Limb (tissue), 2 donors: ENCODE measurements at regions not wholly inside any gene's neighbourhood (a gene's known extent, or its start where the extent isn't known, plus 50 kb on each side); places are given as distances from the start of the nearest gene placed in this dataset.

Source experiments
- DNase-seq, 2 donors: peaks; one replicate each; pipeline ENCODE4 v3.0.0-alpha.2; 2016; ENCODE audit errors: extremely low spot score in 2 of 2

DNA sequence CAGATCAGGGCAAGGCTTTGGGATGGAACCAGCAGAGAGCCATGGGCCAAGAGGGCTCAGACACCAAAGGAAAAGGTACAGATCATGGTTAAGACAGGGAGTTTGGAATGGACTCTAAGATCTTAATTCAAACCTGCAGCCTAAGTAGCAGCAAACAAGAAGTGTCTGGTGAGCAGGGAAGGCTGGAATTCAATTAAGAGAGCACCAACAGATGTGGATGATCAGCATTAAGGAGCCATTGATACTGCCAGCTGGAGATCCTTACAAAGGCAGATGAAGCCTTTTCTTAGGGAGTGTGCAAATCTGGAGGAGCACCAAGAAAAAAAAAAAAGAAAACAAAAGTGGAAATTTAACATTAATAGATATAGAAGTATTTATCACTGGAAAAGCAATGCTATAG, 516.8 kb downstream of the RASEF start:
- no peak for DNase-seq

DNA sequence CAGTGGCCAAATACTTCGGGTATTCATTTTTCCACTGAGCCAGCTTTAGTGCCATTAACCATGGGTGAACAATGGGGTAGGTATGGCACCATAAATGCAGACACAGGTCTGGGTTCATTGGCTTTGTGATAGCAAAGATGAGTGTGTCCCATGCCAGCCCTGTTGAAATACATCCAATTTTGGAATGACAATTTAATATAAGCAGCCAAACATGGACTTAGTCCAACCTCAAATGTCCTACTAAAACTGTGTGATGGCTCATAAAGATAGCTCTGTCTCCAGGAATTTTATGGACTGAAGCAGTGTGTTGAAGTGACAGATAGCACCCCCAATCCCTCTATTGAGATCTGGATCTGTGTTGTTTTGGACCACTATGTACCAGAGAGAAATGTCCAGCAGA, 514.9 kb downstream of the RASEF start:
- no peak for DNase-seq

DNA sequence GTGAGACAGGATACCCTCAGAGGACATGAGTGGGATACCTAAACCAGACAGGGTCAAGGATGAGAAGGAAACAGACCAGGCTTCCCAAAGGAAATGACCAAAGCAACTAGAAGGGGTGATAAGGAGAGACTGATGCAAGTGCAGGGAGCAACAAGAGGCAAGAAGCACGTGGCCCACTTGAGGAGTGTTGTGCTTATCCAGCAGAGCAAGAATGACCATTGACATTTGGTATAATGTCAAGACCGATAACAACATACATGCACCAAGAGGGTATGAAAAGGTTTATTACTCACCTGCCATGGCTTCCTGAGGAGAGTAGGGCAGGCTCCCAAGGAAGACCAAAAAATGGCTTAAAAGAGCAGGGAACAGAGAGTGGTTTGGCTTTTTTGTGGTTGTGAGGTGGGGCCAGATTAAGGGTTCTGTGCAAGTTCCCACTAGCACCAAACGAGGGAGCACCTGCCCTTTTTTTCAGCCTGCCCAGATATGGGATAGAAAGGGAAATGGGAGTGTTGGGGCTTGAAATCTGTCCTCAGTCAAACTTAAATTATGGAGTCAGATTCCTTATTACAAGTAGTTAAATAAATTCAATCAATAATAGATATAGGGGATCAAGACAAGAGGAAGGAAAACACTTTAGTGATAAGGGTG, 513.6 kb downstream of the RASEF start:
- no peak for DNase-seq

DNA sequence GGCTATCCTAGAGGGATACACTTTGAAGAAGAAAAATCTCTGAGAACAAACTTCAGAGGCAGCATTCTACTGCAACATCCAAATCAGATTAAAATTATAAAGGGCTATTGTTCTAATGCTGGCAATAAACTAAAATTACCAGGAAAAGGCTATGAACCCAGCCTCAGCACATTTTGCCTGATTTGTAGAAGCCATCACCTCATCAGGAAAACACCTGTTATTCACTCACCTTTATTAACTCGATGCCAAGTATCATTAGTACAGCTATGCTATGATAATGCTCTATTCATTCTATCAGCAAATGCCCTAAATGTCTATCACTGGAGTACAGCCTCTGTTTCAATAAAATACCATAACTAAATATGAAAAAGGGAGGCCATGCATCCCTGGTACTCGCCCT, 510.2 kb downstream of the RASEF start:
- no peak for DNase-seq

DNA sequence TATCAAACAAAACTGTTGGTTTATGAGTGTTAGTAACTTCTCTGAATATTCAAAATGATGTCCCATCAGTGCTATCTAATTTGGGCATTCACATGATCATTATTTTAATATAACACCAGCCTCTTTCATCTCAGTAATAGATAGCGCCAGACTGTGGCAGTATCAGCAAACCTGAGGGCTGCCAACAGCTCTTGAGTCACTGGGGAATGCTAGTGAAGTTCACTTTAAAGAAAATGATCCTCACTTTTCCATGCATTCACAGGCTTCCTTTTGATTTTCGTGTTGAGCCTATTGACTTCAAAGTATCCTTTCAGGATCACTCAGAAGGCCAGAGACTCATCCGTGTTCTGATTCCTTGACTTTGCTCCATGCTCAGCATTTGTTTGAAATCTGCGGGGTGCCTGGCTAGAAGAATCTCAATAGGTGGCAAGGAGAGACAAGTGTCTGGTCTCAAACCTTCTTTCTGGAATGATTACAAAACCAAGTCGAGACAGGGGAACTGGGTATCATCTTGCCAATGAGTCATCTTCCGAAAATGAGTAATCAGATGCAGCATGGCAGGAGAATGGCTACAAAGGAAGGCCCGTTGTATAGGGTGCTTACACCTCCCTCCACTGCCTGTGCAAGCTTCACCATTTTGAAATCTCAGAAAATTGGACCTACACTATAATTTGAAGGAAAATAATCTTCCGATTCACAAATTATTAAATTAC, 509.1 kb downstream of the RASEF start:
- DNase-seq: no peak

DNA sequence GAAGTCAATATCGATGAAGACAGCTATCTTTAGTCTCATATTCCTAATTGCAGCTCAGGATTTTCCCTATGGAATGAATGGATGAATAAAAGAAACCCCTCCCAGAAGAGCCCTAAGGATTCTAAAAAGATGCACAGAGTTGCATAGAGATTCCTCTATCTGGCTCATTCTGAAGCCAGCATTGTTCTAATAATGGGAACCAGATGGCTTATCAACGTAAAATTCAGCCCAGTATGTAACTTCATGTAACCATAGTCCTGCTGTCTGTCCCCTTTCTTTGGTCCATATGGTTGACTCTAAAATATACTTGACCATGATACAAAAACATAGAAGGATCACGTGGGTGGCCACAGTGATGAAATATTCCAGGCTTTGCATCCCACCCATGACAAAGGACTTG, 508.6 kb downstream of the RASEF start:
- no peak for DNase-seq

DNA sequence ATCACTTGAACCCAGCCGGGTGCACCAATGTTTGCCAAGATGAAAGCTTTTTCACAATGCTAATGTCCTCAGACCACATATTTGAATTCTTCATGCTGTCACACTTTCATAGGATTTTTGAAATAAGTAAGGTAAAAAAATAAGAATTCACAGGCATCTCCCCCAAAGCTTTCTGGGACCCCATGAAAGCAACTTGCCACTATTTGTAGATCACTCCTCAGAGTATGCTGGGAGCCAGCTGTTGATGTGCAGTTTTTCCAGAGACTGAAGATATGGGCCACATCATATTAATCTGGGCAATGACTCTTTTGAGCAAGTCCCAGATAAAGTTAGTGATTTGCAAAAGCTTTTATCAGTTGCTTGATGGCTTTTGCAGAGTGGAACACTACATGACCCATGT, 507.9 kb downstream of the RASEF start:
- DNase-seq: no peak

DNA sequence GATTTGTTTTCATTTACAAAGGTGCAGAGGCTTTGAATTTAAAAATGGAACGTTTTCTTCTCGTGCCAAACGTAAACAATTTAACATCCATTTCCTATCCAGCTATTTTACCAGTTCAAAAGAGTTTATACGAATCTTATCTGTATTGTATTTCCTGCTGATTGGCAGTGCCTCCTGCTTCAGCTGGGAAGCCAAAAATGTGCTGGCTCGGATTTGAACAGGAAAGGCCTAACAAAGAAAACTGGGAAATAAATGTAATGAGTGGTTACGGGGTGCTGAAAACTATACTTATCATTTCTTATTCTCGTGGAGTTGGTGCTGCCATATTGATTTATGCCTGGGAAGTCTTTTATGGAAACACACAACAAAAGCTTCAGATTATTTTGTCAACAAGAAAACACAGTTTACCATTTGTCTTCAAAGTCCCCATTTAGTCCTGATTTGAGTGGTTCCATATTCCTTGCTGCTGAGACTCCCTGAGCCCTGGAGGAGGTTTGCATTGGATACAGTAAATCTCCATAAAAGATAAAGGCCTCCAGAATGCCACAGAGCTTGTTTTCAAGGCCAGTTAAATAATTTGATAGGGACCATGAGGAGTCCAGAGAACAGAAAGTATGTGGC, 507.4 kb downstream of the RASEF start:
- DNase-seq: peak in 1 of 2 donors; percentile 34

DNA sequence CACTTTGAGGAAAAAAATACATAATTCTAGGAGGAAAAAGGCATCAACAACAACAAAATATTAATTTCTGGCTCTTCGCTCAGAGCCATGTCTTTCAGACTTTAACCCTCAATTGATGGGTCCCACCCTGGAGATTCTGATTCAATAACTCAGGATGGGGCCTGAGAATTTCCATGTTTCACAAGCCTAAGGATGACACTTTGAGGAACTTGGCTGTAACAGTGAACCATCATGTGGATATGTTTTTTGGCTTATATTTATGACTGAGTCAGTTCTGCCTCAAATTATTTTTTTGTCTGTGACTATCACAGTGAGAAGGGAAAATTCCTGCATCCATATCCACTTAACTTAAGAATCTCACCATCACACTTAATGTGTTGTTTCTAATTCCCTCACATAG, 504.6 kb downstream of the RASEF start:
- no peak for DNase-seq

DNA sequence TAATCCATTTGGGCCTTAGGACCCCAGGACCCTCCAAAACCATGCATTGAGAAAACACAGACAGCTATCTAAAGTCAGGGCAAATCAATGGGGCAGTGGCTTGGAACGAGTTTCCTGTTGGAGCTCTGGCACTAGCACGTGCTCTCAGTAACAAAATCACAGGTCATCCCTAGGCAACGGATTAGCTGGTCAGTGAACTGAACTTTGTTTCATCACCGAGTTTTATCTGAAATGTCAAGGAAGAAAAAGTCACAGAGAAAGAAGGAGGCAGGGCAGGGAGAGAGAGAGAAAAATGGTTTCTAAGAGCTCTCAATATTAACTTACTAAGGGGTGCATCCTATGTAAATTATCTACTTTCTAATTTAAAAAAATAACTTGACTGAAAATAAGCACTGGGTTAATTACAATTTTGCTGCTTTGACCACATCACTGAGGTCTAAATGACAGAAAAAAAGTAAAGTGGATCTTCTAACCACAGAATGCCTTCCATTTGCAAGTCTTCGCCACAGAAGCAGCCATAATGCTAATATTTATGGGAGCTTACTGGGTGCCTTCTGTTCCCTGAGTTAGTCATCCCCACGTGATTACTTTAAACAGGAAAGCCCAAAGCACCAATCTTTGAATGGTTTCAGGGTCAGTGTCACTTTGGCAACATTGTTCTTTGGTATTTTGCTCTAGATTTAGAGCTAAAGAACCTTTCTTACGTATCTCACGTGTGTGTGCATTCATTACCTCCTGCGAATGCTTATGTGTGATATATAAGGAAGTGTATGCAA, 503.9 kb downstream of the RASEF start:
- no peak for DNase-seq

DNA sequence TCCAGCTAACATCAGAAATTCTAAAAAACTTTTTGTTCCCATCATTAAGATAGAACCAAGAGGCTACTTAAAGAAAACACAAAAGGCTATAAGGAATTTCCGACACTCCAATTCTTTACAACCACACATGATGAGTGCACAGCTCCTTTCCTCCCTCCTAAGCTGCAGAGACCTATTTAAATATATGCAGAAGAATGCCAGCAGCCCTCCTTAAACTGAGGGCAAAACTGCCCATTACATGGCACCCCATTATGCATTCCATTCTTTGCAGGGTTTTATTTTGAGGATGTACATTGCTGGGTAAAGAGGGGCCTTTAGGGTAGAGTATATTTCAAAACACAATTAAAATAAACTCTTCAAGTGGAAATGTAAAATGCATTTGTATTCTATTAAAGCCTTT, 502.9 kb downstream of the RASEF start:
- DNase-seq: no peak

DNA sequence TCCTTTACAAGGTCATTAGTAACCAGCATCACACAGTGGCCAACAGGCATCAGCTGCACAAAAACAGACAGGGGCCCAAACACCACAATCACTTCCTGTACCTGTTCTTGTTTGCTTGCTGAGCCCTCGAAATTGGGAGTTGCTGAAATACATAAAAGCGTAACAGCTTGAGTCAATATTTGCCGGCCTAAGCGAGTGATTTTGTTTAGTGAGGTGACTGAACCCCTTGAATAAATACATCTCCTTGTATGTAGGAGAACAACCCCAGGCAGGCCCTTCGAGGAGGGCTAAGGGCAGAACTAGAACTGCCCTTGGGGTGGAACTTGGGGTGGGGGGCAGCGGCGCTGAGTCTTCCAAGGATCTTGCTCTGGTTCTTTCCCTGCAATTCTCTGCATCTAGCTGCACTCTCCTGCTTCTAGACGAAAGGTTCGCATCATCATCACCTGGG, 502.5 kb downstream of the RASEF start:
- no peak for DNase-seq

DNA sequence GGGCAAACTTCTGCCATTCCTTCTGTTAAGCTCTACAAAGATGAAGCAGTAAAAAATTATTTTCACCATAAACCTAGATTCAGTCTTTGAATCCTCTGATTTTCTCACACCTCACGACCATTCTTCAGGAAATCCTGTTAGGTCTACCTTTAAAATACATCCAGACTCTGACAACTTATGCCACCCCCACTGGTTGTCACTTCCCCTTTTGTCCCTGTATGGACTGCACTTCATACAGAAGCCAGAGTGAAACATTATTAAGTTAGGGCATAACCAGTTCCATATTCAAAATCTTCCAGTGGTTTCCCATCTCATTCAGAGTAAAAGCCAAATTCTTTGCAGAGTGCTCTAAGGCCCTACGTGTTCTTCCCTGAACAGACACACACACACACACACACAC, 499.8 kb downstream of the RASEF start:
- DNase-seq: no peak

DNA sequence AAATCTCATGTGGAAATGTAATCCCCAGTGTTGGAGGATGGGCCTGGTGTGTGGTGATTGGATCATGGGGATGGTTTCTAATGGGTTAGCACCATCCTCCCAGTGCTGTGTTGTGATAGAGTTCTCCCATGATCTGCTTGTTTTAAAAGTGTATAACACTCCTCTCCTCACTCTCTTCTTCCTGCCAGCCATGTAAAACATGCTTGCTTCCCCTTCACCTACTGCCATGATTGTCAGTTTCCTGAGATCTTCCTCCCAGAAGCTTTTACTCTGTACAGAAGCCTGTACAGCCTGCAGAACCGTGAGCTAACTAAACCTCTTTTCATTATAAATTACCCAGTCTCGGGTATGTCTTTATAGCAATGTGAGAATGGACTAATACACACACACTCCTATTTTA, 499.1 kb downstream of the RASEF start:
- no peak for DNase-seq

DNA sequence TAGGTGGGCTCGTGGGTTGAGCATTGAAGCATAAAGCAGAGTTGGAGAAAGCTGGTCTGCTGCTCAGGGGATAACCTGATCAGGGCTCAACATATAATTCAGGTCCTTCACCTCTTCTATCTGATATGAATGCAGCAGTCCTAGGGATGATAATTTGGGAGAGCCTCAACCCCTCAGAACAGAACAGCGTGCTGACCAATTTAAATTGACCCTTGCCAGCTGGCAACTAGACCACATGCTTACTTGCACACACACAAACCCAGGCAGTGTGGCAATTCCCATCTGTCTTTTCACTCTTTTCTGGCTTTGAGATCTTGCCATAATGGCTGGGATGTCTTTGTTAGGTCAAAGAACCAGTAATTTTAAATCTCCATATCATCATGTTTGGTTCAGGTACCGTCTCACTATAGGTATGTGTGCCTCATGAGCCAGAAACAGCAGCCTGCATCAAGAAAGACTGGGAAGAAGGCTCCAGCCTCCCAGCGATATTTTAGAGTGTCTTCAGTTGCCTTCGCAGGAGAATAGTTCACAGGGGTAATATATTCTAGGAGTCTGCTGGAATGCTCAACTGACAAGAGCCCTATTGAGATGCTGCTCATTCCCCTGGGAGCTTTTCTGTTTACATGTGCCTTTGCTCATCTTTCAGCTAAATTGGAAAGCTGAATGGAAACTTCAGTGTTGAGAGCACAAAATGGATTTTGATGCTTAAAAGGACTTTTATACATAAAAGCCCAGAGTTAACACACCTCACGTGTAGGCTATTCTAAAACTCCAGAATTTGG, 497.6 kb downstream of the RASEF start:
- no peak for DNase-seq

DNA sequence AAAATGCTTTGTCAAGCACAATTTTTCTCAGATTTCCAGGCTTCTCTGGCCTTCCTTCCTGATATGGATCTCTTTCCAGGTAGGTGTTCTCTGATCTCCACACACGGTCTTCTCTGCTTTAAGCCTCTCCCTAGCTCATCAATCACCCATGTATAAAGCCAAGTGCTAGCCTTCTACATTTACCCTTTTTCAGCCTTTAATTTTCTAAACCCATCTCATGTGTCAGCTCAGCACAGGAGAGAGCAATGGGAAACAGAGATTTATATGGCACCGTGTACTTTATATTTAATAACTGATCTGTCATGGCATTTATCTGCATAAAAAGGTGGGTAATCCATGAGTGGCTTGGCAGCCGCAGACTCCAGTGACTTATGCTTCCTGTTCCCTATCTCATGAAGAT, 495.0 kb downstream of the RASEF start:
- DNase-seq: no peak

DNA sequence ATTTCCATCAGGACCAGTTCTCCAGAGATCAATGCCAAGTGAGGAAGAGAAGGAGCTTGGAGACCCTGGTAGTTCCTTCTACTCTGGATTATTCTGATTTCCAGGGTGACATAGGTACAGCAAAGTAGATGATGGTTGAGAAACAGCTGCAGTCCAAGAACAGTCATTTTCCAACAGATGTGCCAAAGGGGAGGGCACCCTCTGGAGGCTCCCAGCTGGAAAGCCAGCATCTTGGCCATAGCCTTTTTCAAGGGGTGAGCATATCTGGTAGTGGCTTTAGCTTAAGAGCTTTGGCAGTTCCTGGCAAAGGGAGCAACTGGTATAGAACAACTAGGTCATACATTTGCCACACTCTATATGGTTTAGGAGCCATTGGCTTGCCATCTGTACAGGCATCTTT, 492.7 kb downstream of the RASEF start:
- DNase-seq: no peak

DNA sequence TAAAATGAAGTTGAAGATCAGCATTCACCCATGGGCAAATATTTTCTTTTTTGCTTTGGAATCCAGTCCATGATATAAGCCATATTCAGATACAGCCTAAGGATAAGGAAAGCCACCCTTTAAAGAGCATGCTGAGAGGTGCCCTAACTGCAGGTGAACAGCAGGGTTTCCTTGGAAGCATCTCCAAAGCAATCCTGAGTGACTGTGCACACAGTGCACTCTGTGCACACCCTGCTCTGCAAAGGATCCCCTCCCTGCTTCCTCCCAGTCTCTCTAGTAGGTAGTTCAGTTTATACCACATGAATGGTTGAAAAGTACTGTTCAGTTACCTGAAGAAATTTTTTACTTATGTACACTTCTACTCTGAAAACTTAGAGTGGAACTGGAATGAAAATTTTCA, 491.4 kb downstream of the RASEF start:
- no peak for DNase-seq

DNA sequence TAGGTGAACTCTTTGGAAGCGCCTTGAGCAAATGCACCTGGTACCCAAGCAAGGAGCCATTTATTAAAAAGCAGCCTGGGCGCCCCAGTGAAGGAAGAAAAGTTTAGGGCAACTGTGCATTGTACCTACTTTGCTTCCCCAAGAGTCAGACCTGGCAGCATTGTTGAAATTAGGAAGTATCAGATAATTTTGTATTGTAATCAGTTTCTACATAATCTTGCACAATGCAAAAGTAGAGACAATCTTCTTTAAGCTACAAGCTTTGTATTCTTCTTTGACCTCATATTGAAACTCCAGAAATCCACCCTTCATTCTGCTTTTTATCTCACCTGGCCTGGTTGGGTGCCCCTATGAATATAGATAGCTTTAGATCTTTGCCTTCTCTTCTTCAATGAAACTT, 490.8 kb downstream of the RASEF start:
- DNase-seq: no peak

DNA sequence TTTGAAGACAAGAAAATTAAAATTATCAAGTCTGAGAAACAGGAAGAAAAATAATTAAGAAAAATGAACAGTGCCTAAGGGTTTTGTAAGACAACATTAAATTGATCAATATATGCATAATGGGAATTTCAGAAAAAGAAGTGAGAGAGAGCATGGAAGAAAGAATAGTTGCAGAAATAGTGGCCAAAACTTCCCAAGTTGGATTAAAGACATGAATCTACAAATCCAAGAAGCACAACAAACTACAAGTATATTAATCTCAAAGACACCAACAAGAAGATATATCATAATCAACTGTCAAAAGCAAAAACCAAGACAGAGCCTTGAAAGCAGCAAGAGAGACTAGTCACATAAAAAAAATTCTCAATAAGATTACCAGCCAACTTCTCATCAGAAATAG, 488.0 kb downstream of the RASEF start:
- DNase-seq: no peak

DNA sequence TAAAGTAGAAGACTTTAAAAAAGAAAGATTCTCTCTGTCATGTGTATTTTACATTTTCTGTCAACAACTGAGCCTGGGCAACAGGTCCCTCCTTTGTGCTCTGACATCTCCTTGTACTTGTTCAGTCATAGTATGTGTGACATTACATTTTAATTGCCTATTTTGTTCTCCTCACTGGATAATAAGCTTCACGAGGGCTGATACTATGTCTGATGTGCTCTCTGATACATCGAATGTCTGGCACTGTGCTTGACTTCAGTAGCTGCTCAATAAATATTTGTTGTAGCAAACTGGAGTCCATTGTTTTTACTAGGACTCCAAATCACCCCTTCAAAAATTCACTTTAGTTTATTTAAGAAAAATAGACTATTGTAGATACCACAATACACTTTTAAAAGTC, 482.0 kb downstream of the RASEF start:
- DNase-seq: no peak
